ENCODE measurements at regions not wholly inside any gene's neighbourhood (a gene's known extent, or its start where the extent isn't known, plus 50 kb on each side); places are given as distances from the start of the nearest gene placed in this dataset.

- TF ChIP-seq TCF7L2 (IDR thresholded peaks at IDR 0.05; ENCODE audit: borderline replicate concordance, extremely low read depth, insufficient read depth, insufficient read length): no peak
- TF ChIP-seq SP1 (IDR thresholded peaks at IDR 0.05; ENCODE audit: low read depth): no peak
- TF ChIP-seq JUND (IDR thresholded peaks at IDR 0.05): no peak
- TF ChIP-seq SIN3A (IDR thresholded peaks at IDR 0.05; ENCODE audit: low read depth): no peak
- TF ChIP-seq ZNF274 (IDR thresholded peaks at IDR 0.05; ENCODE audit: low read depth, low read length): no peak
- no peak for TF ChIP-seq YY1 (IDR thresholded peaks at IDR 0.05; ENCODE audit: extremely low read depth, insufficient replicate concordance, low read depth, low read length)
- no peak for TF ChIP-seq CTCF (IDR thresholded peaks at IDR 0.05 in 2 of 3, conservative IDR thresholded peaks at IDR 0.05 in 1 of 3; ENCODE audit: borderline replicate concordance in 1 of 3, insufficient read depth in 1 of 3, low read depth in 2 of 3, low read length in 2 of 3)
- TF ChIP-seq EZH2phosphoT487 (IDR thresholded peaks at IDR 0.05; ENCODE audit: borderline replicate concordance): no peak
- TF ChIP-seq EZH2 (IDR thresholded peaks at IDR 0.05): no peak
- TF ChIP-seq POLR2A (IDR thresholded peaks at IDR 0.05; ENCODE audit: borderline replicate concordance, extremely low read depth, insufficient read depth, insufficient read length): no peak
Measured at GRCh38 chr5:174337276-174338184, 292.0 kb downstream of the NSG2 start.

Data from HCT116 (cell line).